ENCODE measurements at regions not wholly inside any gene's neighbourhood (a gene's known extent, or its start where the extent isn't known, plus 50 kb on each side); places are given as distances from the start of the nearest gene placed in this dataset.

GRCh38 chr3:1611824-1612223 lies 486.8 kb upstream of the CNTN4 start:
- Histone ChIP-seq H3K27ac (no peak overlapping the region), H3K36me3 (no peaks in the 10 kb centered on the region), H3K4me1 (no peaks in the 10 kb centered on the region), H3K4me3 (no peak overlapping the region), H3K27me3 (no peaks in the 10 kb centered on the region), H3K9me3 (no peaks in the 10 kb centered on the region)
- ATAC-seq: no peak
- TF ChIP-seq POLR2AphosphoS5 (IDR thresholded peaks at IDR 0.05) (no peak), CTCF (IDR thresholded peaks at IDR 0.05) (no peak), POLR2A (IDR thresholded peaks at IDR 0.05) (no peak), EP300 (IDR thresholded peaks at IDR 0.05) (no peak)
- 58 to 67% methylated on average over 3 of the region's 3 CpGs for WGBS, 2 donors (ENCODE audit: low coverage in 1 of 2)

- Histone ChIP-seq H3K36me3 (no peaks in the 10 kb centered on the region), H3K4me3 (no peak overlapping the region), H3K4me1 (no peaks in the 10 kb centered on the region), H3K9me3 (no peaks in the 10 kb centered on the region), H3K27ac (no peak overlapping the region), H3K27me3 (no peaks in the 10 kb centered on the region)
- WGBS, 2 donors (ENCODE audit: low coverage in 1 of 2): 76 to 91% methylated on average over 4 of the region's 4 CpGs
- TF ChIP-seq CTCF (IDR thresholded peaks at IDR 0.05): no peak
- TF ChIP-seq POLR2A (IDR thresholded peaks at IDR 0.05): no peak
- no peak for TF ChIP-seq POLR2AphosphoS5 (IDR thresholded peaks at IDR 0.05)
- TF ChIP-seq EP300 (IDR thresholded peaks at IDR 0.05): no peak
- no peak for ATAC-seq
Measured at GRCh38 chr3:1613962-1614361, 484.7 kb upstream of the CNTN4 start.

GRCh38 chr3:1616744-1617143 lies 481.9 kb upstream of the CNTN4 start:
- Histone ChIP-seq H3K27ac (no peak overlapping the region), H3K9me3 (no peaks in the 10 kb centered on the region), H3K4me1 (no peaks in the 10 kb centered on the region), H3K36me3 (no peaks in the 10 kb centered on the region), H3K4me3 (no peak overlapping the region), H3K27me3 (no peaks in the 10 kb centered on the region)
- TF ChIP-seq EP300 (IDR thresholded peaks at IDR 0.05) (no peak), POLR2AphosphoS5 (IDR thresholded peaks at IDR 0.05) (no peak), POLR2A (IDR thresholded peaks at IDR 0.05) (no peak), CTCF (IDR thresholded peaks at IDR 0.05) (no peak)
- 14 to 15% methylated on average over 2 of the region's 2 CpGs for WGBS, 2 donors (ENCODE audit: low coverage in 1 of 2)
- ATAC-seq: no peak

- H3K36me3 ChIP-seq: no peaks in the 10 kb centered on the region
- H3K4me1 ChIP-seq: no peaks in the 10 kb centered on the region
- WGBS, 2 donors (ENCODE audit: low coverage in 1 of 2): 69 to 76% methylated on average over 2 of the region's 2 CpGs
- H3K27me3 ChIP-seq: no peaks in the 10 kb centered on the region
- H3K9me3 ChIP-seq: no peaks in the 10 kb centered on the region
- ATAC-seq: no peak
- no peak overlapping the region for H3K27ac ChIP-seq
- H3K4me3 ChIP-seq: no peak overlapping the region
- TF ChIP-seq POLR2AphosphoS5 (IDR thresholded peaks at IDR 0.05): no peak
Measured at GRCh38 chr3:1623896-1624295, 474.8 kb upstream of the CNTN4 start.

GRCh38 chr3:1632128-1632527 lies 466.5 kb upstream of the CNTN4 start:
- Histone ChIP-seq H3K27ac (no peak overlapping the region), H3K4me1 (no peaks in the 10 kb centered on the region), H3K4me3 (no peak overlapping the region), H3K27me3 (no peaks in the 10 kb centered on the region), H3K36me3 (no peaks in the 10 kb centered on the region), H3K9me3 (no peaks in the 10 kb centered on the region)
- no peak for ATAC-seq
- TF ChIP-seq POLR2AphosphoS5 (IDR thresholded peaks at IDR 0.05) (no peak), CTCF (IDR thresholded peaks at IDR 0.05) (no peak), EP300 (IDR thresholded peaks at IDR 0.05) (no peak), POLR2A (IDR thresholded peaks at IDR 0.05) (no peak)
- 74 to 85% methylated on average over 3 to 7 of the region's 7 CpGs for WGBS, 2 donors (ENCODE audit: low coverage in 1 of 2)

All from gastroesophageal sphincter (tissue), 4 donors.